ENCODE measurements at regions not wholly inside any gene's neighbourhood (a gene's known extent, or its start where the extent isn't known, plus 50 kb on each side); places are given as distances from the start of the nearest gene placed in this dataset.

DNA sequence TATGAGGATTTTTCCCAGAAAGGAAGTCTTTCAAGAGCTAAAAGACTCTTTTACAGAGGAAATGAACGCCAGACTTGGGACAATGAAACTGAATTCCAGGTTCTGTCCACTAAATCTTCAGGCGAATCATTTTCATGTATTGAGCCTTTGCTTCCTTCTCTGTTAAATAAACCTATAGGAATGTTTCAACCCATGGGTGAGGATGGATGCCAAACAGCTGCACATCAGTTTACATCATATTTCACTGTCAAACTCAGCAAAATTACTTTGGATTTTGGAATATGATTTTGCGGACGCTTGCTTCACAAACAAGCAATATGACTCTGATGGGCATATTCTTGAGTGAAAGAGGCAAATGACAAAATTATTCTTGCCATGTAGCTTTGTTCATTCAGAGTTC, 256.1 kb upstream of the ZNF521 start:
- Histone ChIP-seq H3K79me2 (ENCODE audit: control insufficient read depth, insufficient read depth, low read length) (no peaks in the 10 kb centered on the region), H3K4me3 (ENCODE audit: control extremely low read depth in 1 of 5, extremely low read depth in 1 of 5, insufficient read depth in 1 of 5, low read depth in 2 of 5, low read length in 4 of 5) (no peak overlapping the region), H3K27me3 (replicated peaks in 1 of 4; ENCODE audit: control extremely low read depth in 1 of 4, control insufficient read depth in 3 of 4, insufficient read depth in 4 of 4, low read length in 3 of 4) (no peaks in the 10 kb centered on the region), H3K4me1 (ENCODE audit: control insufficient read depth in 2 of 2, insufficient read depth in 2 of 2, low read length in 2 of 2) (no peaks in the 10 kb centered on the region), H3K4me2 (replicated peaks; ENCODE audit: low read depth, low read length, poor library complexity, severe bottlenecking) (no peak overlapping the region), H3K9me3 (ENCODE audit: control extremely low read depth in 1 of 3, control insufficient read depth in 2 of 3, insufficient read depth in 1 of 3, low read length in 2 of 3) (peaks cover 0 to 2% (median 0%) of the 10 kb centered on the region in 3 donors), H2AFZ (ENCODE audit: insufficient read depth, low read depth, low read length, poor library complexity, severe bottlenecking) (no peak overlapping the region), H4K20me1 (ENCODE audit: control insufficient read depth, insufficient read depth, low read length, poor library complexity, severe bottlenecking) (no peaks in the 10 kb centered on the region), H3K9ac (ENCODE audit: low read length) (no peak overlapping the region), H3K36me3 (replicated peaks in 1 of 2; ENCODE audit: control extremely low read depth in 1 of 2, control insufficient read depth in 1 of 2, extremely low read depth in 1 of 2, insufficient read depth in 2 of 2, low read length in 1 of 2) (no peaks in the 10 kb centered on the region), H3K27ac (ENCODE audit: low read length in 2 of 2) (no peak overlapping the region)
- ChIA-PET POLR2A (no interaction called here), CTCF (no interaction called here)
- Mint-ChIP-seq H3K9me3 (ENCODE audit: insufficient read depth) (no peaks in the 10 kb centered on the region), H3K27ac (no peak overlapping the region), H3K4me1 (no peaks in the 10 kb centered on the region), H3K27me3 (peaks cover 3% of the 10 kb centered on the region), H3K4me3 (no peak overlapping the region)
- WGBS (ENCODE audit: insufficient coverage) = 83% methylated on average over 1 of the region's 4 CpGs
- TF ChIP-seq, protein P1, sequence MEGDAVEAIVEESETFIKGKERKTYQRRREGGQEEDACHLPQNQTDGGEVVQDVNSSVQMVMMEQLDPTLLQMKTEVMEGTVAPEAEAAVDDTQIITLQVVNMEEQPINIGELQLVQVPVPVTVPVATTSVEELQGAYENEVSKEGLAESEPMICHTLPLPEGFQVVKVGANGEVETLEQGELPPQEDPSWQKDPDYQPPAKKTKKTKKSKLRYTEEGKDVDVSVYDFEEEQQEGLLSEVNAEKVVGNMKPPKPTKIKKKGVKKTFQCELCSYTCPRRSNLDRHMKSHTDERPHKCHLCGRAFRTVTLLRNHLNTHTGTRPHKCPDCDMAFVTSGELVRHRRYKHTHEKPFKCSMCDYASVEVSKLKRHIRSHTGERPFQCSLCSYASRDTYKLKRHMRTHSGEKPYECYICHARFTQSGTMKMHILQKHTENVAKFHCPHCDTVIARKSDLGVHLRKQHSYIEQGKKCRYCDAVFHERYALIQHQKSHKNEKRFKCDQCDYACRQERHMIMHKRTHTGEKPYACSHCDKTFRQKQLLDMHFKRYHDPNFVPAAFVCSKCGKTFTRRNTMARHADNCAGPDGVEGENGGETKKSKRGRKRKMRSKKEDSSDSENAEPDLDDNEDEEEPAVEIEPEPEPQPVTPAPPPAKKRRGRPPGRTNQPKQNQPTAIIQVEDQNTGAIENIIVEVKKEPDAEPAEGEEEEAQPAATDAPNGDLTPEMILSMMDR (IDR thresholded peaks at IDR 0.05) = no peak
- TF ChIP-seq EZH2 (IDR thresholded peaks at IDR 0.05; ENCODE audit: borderline replicate concordance, insufficient read depth, low read depth, low read length, poor library complexity, severe bottlenecking) = no peak
- ATAC-seq (ENCODE audit: low read depth) = no peak
- no peak for DNase-seq
- intact Hi-C loops (cut with micrococcal nuclease) = no loop called here

DNA sequence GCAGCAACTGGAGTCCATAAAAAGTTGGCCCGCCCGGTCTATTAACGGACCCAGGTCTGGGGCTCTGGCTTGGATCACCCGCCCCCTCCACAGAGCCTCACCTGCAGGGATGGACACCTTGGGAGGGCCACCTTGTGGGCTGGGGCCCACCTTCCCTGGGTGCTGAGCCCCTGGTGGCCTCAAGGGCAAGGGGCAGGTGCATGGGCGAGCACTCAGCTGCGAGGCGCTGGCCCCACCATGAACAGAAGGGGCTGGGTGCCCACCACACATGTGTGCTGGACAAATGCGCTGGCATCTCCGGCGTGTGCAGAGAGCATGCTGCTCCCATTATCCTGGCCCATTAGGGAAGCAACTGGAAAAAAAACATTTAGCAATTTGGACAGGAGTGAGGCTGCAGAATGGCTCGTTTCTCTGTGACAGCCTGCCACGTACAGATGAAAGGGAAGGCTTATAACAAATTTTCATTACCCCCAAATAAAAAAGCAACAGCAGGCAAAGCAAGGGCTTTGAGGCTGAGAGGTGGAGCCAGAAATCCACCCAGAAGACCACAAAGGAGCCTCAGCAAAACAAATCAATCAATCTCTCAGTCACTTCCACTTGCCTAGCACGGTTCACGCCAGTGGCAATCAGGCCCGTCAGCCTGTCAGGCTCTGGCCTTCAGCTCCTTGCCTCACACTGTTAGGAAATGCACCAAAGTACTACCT, 253.1 kb upstream of the ZNF521 start:
- ChIA-PET CTCF (no interaction called here), POLR2A (no interaction called here)
- DNase-seq = no peak
- 79% methylated on average over 13 of the region's 15 CpGs for WGBS (ENCODE audit: insufficient coverage)
- peaks cover 0 to 4% (median 0%) of the 10 kb centered on the region in 4 experiments for H3K27me3 ChIP-seq (replicated peaks in 1 of 4; ENCODE audit: control extremely low read depth in 1 of 4, control insufficient read depth in 3 of 4, insufficient read depth in 4 of 4, low read length in 3 of 4)
- H2AFZ ChIP-seq (ENCODE audit: insufficient read depth, low read depth, low read length, poor library complexity, severe bottlenecking) = no peak overlapping the region
- no peak overlapping the region for H3K4me2 ChIP-seq (replicated peaks; ENCODE audit: low read depth, low read length, poor library complexity, severe bottlenecking)
- no peaks in the 10 kb centered on the region for H3K36me3 ChIP-seq (replicated peaks in 1 of 2; ENCODE audit: control extremely low read depth in 1 of 2, control insufficient read depth in 1 of 2, extremely low read depth in 1 of 2, insufficient read depth in 2 of 2, low read length in 1 of 2)
- Mint-ChIP-seq H3K27ac (no peak overlapping the region), H3K4me1 (no peaks in the 10 kb centered on the region), H3K9me3 (ENCODE audit: insufficient read depth) (no peaks in the 10 kb centered on the region), H3K4me3 (no peak overlapping the region), H3K27me3 (peaks cover 14% of the 10 kb centered on the region)
- no peaks in the 10 kb centered on the region for H3K4me1 ChIP-seq (ENCODE audit: control insufficient read depth in 2 of 2, insufficient read depth in 2 of 2, low read length in 2 of 2)
- no peaks in the 10 kb centered on the region for H3K79me2 ChIP-seq (ENCODE audit: control insufficient read depth, insufficient read depth, low read length)
- intact Hi-C loops (cut with micrococcal nuclease) = no loop called here
- no peak overlapping the region for H3K4me3 ChIP-seq (ENCODE audit: control extremely low read depth in 1 of 5, extremely low read depth in 1 of 5, insufficient read depth in 1 of 5, low read depth in 2 of 5, low read length in 4 of 5)
- no peak overlapping the region for H3K27ac ChIP-seq (ENCODE audit: low read length in 2 of 2)
- ATAC-seq (ENCODE audit: low read depth) = no peak
- no peaks in the 10 kb centered on the region for H4K20me1 ChIP-seq (ENCODE audit: control insufficient read depth, insufficient read depth, low read length, poor library complexity, severe bottlenecking)
- TF ChIP-seq, protein P1 (IDR thresholded peaks at IDR 0.05) = no peak
- TF ChIP-seq EZH2 (IDR thresholded peaks at IDR 0.05; ENCODE audit: borderline replicate concordance, insufficient read depth, low read depth, low read length, poor library complexity, severe bottlenecking) = no peak
- peaks cover 0 to 2% (median 0%) of the 10 kb centered on the region in 3 donors for H3K9me3 ChIP-seq (ENCODE audit: control extremely low read depth in 1 of 3, control insufficient read depth in 2 of 3, insufficient read depth in 1 of 3, low read length in 2 of 3)
- H3K9ac ChIP-seq (ENCODE audit: low read length) = no peak overlapping the region

Measured in B cell (primary cell).